IMR-90 (cell line): ENCODE measurements at regions not wholly inside any gene's neighbourhood (a gene's known extent, or its start where the extent isn't known, plus 50 kb on each side); places are given as distances from the start of the nearest gene placed in this dataset.

Experiments
- ATAC-seq: fragments of 200-7000 bp; cut with Tn5 transposase; 2 replicates; pipeline ENCODE4 v1.9.1; 2020; ENCODE audit warnings: low read depth, mild to moderate bottlenecking, moderate library complexity
- BruUV-seq: library from RNA; stranded (reverse); fragments of 400-500 nt; replicated peaks from 2 replicates; lab custom pipeline; 2021; lab: Mats Ljungman, UMichigan
- CTCF ChIA-PET: fragments of 300-600 bp; formaldehyde crosslinking; extraction: SDS; loops from one replicate; lab custom pipeline; 2021; ENCODE audit warnings: antibody characterized with exemption; lab: Yijun Ruan, JAX
- POLR2A ChIA-PET: fragments of 300-600 bp; sonication (Branson Sonifier 250); formaldehyde crosslinking; loops from one replicate; lab custom pipeline; 2022; ENCODE audit warnings: antibody characterized with exemption; ENCODE audit not compliant: unreplicated experiment; lab: Charles Lee
- DNase-seq: peaks from one replicate; pipeline ENCODE4 v3.0.0; 2013
- H2AFZ ChIP-seq: replicated peaks from 2 replicates; pipeline ENCODE3; 2013; ENCODE audit warnings: low read length, mild to moderate bottlenecking; ENCODE audit not compliant: poor library complexity
- H2AK5ac ChIP-seq: 2 replicates; pipeline ENCODE4 v1.6.1; 2013; ENCODE audit warnings: low read depth, low read length, inconsistent platforms
- H2AK9ac ChIP-seq: replicated peaks from 2 replicates; pipeline ENCODE3; 2013; ENCODE audit warnings: mild to moderate bottlenecking, low read depth, low read length, moderate library complexity; ENCODE audit not compliant: poor library complexity
- H2BK120ac ChIP-seq: 2 replicates; pipeline ENCODE4 v1.6.1; 2013; ENCODE audit warnings: low read depth, low read length, inconsistent platforms
- H2BK15ac ChIP-seq: 3 replicates; pipeline ENCODE4 v1.6.1; 2013; ENCODE audit warnings: low read depth, low read length, inconsistent platforms
- H2BK20ac ChIP-seq: 2 replicates; pipeline ENCODE4 v1.6.1; 2013; ENCODE audit warnings: low read depth, mild to moderate bottlenecking, inconsistent platforms, low read length, moderate library complexity
- H2BK5ac ChIP-seq: 2 replicates; pipeline ENCODE4 v1.6.1; 2013; ENCODE audit warnings: mild to moderate bottlenecking, low read depth, low read length, inconsistent platforms; ENCODE audit not compliant: poor library complexity, severe bottlenecking
- H3K14ac ChIP-seq: replicated peaks from 2 replicates; pipeline ENCODE4 v1.6.1; 2013; ENCODE audit warnings: low read depth, low read length, inconsistent platforms
- H3K18ac ChIP-seq: 2 replicates; pipeline ENCODE4 v1.6.1; 2013; ENCODE audit warnings: low read depth, low read length, control low read depth
- H3K23ac ChIP-seq: 2 replicates; pipeline ENCODE4 v1.6.1; 2013; ENCODE audit warnings: low read depth, low read length, inconsistent platforms
- H3K27ac ChIP-seq: 2 replicates; pipeline ENCODE4 v1.5.1; 2013; ENCODE audit warnings: mild to moderate bottlenecking, control low read depth, low read length; ENCODE audit not compliant: insufficient read depth
- H3K27me3 ChIP-seq: 2 replicates; pipeline ENCODE4 v1.6.1; 2013; ENCODE audit warnings: low read length; ENCODE audit not compliant: control insufficient read depth, insufficient read depth
- H3K36me3 ChIP-seq: 2 replicates; pipeline ENCODE4 v1.6.1; 2013; ENCODE audit warnings: low read length, mixed read lengths; ENCODE audit not compliant: control insufficient read depth, insufficient read depth
- H3K4ac ChIP-seq: 2 replicates; pipeline ENCODE4 v1.6.1; 2013; ENCODE audit warnings: low read depth, low read length, inconsistent platforms
- H3K4me1 ChIP-seq: 2 replicates; pipeline ENCODE4 v1.6.1; 2013; ENCODE audit warnings: low read length, mixed read lengths; ENCODE audit not compliant: control insufficient read depth, insufficient read depth
- H3K4me2 ChIP-seq: 2 replicates; pipeline ENCODE4 v1.6.1; 2013; ENCODE audit warnings: low read depth, mild to moderate bottlenecking, control low read depth, low read length, moderate library complexity
- H3K4me3 ChIP-seq: 2 replicates; pipeline ENCODE4 v1.5.1; 2013; ENCODE audit warnings: low read depth, mild to moderate bottlenecking, control low read depth, low read length, moderate library complexity; ENCODE audit not compliant: insufficient read depth
- H3K56ac ChIP-seq: 2 replicates; pipeline ENCODE4 v1.6.1; 2013; ENCODE audit warnings: low read length, inconsistent platforms; ENCODE audit not compliant: insufficient read depth; ENCODE audit errors: extremely low read depth
- H3K79me1 ChIP-seq, 2 experiments: 2 replicates each; pipeline ENCODE4 v1.6.1; 2013; ENCODE audit warnings: low read length in 2 of 2, inconsistent platforms in 1 of 2, low read depth in 1 of 2
- H3K9ac ChIP-seq: 2 replicates; pipeline ENCODE4 v1.6.1; 2013; ENCODE audit warnings: low read depth, low read length, control low read depth
- H3K9me1 ChIP-seq: 2 replicates; pipeline ENCODE4 v1.6.1; 2013; ENCODE audit warnings: low read length, inconsistent platforms; ENCODE audit not compliant: insufficient read depth
- H3K9me3 ChIP-seq: 2 replicates; pipeline ENCODE4 v1.6.1; 2013; ENCODE audit warnings: low read length; ENCODE audit not compliant: control insufficient read depth, insufficient read depth
- H4K20me1 ChIP-seq: 2 replicates; pipeline ENCODE4 v1.6.1; 2013; ENCODE audit warnings: low read length, inconsistent platforms; ENCODE audit not compliant: insufficient read depth
- H4K5ac ChIP-seq: 2 replicates; pipeline ENCODE4 v1.6.1; 2013; ENCODE audit warnings: mild to moderate bottlenecking, low read depth, low read length, control low read depth
- H4K8ac ChIP-seq, 2 experiments: 2 replicates each; pipeline ENCODE4 v1.6.1; 2013; ENCODE audit warnings: low read depth in 2 of 2, low read length in 2 of 2, control low read depth in 1 of 2, inconsistent platforms in 1 of 2
- H4K91ac ChIP-seq: 2 replicates; pipeline ENCODE4 v1.6.1; 2013; ENCODE audit warnings: low read depth, low read length, inconsistent platforms; ENCODE audit not compliant: insufficient read depth
- BHLHE40 ChIP-seq: fragments of 150-350 bp; IDR thresholded peaks from 2 replicates; pipeline ENCODE4 v1.6.1; 2016; ENCODE audit warnings: mild to moderate bottlenecking, low read depth, low read length
- CEBPB ChIP-seq: IDR thresholded peaks from 2 replicates; pipeline ENCODE4 v1.6.1; 2012; ENCODE audit warnings: low read depth, low read length, improper control_type of control experiment
- FOS ChIP-seq: fragments of 150-350 bp; IDR thresholded peaks from 2 replicates; pipeline ENCODE4 v1.6.1; 2016; ENCODE audit warnings: low read depth, low read length
- MAZ ChIP-seq: IDR thresholded peaks from 2 replicates; pipeline ENCODE4 v1.6.1; 2012; ENCODE audit warnings: low read depth, mild to moderate bottlenecking, low read length, improper control_type of control experiment, moderate library complexity, borderline replicate concordance
- NFE2L2 ChIP-seq: fragments of 150-350 bp; IDR thresholded peaks from 2 replicates; pipeline ENCODE4 v1.6.1; 2016; ENCODE audit warnings: low read depth, mild to moderate bottlenecking, low read length
- WGBS, 2 experiments: methylation state at CpG; one replicate each; pipeline versions ENCODE4 v1.1.5 to v1.1.7; 2013; ENCODE audit warnings: missing lambda C conversion rate in 2 of 2; ENCODE audit not compliant: insufficient read length in 1 of 2; ENCODE audit errors: extremely low coverage in 2 of 2; 5-methylcytosine and 5-hydroxymethylcytosine counted together
- dilution Hi-C: fragments of 300-500 bp; cut with HindIII; formaldehyde crosslinking; loops from one replicate; pipeline ENCODE4 v1.14.3; 2018; ENCODE audit warnings: low sequenced_read_pairs; ENCODE audit not compliant: unreplicated experiment
- in situ Hi-C: fragments of 300-500 bp; cut with MboI; formaldehyde crosslinking; loops from 3 replicates; pipeline ENCODE4 v1.14.3; 2019; ENCODE audit warnings: low sequenced_read_pairs, inconsistent platforms, mixed read lengths
- intact Hi-C: fragments of 100-400 bp; cut with micrococcal nuclease; formaldehyde crosslinking; loops from 2 replicates; pipeline ENCODE4 v1.10.0; 2022
- TF ChIP-seq, protein P1 (sequence below): fragments of 150-350 bp; IDR thresholded peaks from 2 replicates; pipeline ENCODE4 v1.6.1; 2016; ENCODE audit warnings: low read depth, mild to moderate bottlenecking, low read length, moderate library complexity, borderline replicate concordance
- TF ChIP-seq, protein P2 (sequence below): fragments of 150-350 bp; IDR thresholded peaks from 2 replicates; pipeline ENCODE4 v1.6.1; 2017; ENCODE audit warnings: mild to moderate bottlenecking, antibody characterized with exemption, low read length, low read depth
- TF ChIP-seq, protein P3 (sequence below): conservative IDR thresholded peaks from 2 replicates; pipeline ENCODE4 v1.5.1; 2012; ENCODE audit warnings: mild to moderate bottlenecking, low read depth, low read length, improper control_type of control experiment

DNA sequence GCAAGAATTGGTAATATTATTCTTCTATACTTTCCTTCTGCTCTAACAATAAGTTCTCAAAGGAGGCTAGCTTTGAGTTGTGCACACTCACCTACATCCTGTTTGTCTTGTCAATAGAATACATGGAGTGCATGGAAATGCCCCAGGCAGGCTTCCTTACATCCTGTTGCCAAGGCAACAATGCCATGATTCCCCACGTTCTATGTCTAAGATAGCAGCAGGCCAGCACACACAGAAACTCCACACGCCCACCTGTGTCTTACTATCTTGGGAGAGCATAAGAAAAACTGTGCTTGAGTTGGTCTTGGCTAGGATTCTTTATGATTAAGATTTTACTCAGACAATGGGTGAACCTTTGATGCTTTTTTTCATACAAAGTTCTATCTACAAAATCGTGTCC is 379.2 kb downstream of the AASDHPPT start:
- H4K91ac ChIP-seq = no peak overlapping the region
- H3K14ac ChIP-seq = no peak overlapping the region
- no peak overlapping the region for H2BK120ac ChIP-seq
- no CpG with 5 or more reads among the region's 3 CpGs for WGBS, 2 experiments
- no peaks in the 10 kb centered on the region for H3K36me3 ChIP-seq
- no peak overlapping the region for H3K27ac ChIP-seq
- dilution Hi-C loops = no loop called here
- no peak overlapping the region for H3K4ac ChIP-seq
- H3K9me1 ChIP-seq = no peaks in the 10 kb centered on the region
- H2BK5ac ChIP-seq = no peak overlapping the region
- DNase-seq (peak; percentile 50), ATAC-seq (no peak)
- no peaks in the 10 kb centered on the region for H4K20me1 ChIP-seq
- BruUV-seq = no TSS peak
- no peak overlapping the region for H2BK20ac ChIP-seq
- no peaks in the 10 kb centered on the region for H3K79me1 ChIP-seq
- H3K27me3 ChIP-seq = no peaks in the 10 kb centered on the region
- H2AFZ ChIP-seq = no peak overlapping the region
- H2AK9ac ChIP-seq = no peak overlapping the region
- H2AK5ac ChIP-seq = no peak overlapping the region
- TF ChIP-seq, protein P1, sequence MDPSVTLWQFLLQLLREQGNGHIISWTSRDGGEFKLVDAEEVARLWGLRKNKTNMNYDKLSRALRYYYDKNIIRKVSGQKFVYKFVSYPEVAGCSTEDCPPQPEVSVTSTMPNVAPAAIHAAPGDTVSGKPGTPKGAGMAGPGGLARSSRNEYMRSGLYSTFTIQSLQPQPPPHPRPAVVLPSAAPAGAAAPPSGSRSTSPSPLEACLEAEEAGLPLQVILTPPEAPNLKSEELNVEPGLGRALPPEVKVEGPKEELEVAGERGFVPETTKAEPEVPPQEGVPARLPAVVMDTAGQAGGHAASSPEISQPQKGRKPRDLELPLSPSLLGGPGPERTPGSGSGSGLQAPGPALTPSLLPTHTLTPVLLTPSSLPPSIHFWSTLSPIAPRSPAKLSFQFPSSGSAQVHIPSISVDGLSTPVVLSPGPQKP = no peak
- TF ChIP-seq, protein P2, sequence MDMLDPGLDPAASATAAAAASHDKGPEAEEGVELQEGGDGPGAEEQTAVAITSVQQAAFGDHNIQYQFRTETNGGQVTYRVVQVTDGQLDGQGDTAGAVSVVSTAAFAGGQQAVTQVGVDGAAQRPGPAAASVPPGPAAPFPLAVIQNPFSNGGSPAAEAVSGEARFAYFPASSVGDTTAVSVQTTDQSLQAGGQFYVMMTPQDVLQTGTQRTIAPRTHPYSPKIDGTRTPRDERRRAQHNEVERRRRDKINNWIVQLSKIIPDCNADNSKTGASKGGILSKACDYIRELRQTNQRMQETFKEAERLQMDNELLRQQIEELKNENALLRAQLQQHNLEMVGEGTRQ = no peak
- no peak for TF ChIP-seq MAZ
- TF ChIP-seq NFE2L2 = no peak
- no peak for TF ChIP-seq FOS
- TF ChIP-seq, protein P3, sequence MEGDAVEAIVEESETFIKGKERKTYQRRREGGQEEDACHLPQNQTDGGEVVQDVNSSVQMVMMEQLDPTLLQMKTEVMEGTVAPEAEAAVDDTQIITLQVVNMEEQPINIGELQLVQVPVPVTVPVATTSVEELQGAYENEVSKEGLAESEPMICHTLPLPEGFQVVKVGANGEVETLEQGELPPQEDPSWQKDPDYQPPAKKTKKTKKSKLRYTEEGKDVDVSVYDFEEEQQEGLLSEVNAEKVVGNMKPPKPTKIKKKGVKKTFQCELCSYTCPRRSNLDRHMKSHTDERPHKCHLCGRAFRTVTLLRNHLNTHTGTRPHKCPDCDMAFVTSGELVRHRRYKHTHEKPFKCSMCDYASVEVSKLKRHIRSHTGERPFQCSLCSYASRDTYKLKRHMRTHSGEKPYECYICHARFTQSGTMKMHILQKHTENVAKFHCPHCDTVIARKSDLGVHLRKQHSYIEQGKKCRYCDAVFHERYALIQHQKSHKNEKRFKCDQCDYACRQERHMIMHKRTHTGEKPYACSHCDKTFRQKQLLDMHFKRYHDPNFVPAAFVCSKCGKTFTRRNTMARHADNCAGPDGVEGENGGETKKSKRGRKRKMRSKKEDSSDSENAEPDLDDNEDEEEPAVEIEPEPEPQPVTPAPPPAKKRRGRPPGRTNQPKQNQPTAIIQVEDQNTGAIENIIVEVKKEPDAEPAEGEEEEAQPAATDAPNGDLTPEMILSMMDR = no peak
- TF ChIP-seq BHLHE40 = no peak
- no peak for TF ChIP-seq CEBPB
- H3K56ac ChIP-seq = no peak overlapping the region
- H4K8ac ChIP-seq = no peak overlapping the region
- no peak overlapping the region for H2BK15ac ChIP-seq
- H4K5ac ChIP-seq = no peak overlapping the region
- H3K4me1 ChIP-seq = no peaks in the 10 kb centered on the region; the same call in 1 of the 2 replicates
- H3K18ac ChIP-seq = no peak overlapping the region
- no peaks in the 10 kb centered on the region; the same call in 1 of the 2 replicates for H3K9me3 ChIP-seq
- no peak overlapping the region for H3K4me3 ChIP-seq
- H3K23ac ChIP-seq = no peak overlapping the region
- intact Hi-C loops = no loop called here
- no peak overlapping the region for H3K4me2 ChIP-seq
- POLR2A ChIA-PET = no interaction called here
- CTCF ChIA-PET = interaction anchor here (1.2 kb wide), 1 partner anchor 10 kb away, joined by 4 read pairs; no protein-coding TSS in a partner anchor
- in situ Hi-C loops = no loop called here
- no peak overlapping the region for H3K9ac ChIP-seq
